K562 (cell line): ENCODE measurements at regions not wholly inside any gene's neighbourhood (a gene's known extent, or its start where the extent isn't known, plus 50 kb on each side); places are given as distances from the start of the nearest gene placed in this dataset.

Experiments
- ATAC-seq: fragments of 200-7000 bp; cut with Tn5 transposase; 3 replicates; pipeline ENCODE4 v1.9.1; 2020; ENCODE audit warnings: moderate library complexity
- BruUV-seq: library from RNA; stranded (reverse); fragments of 400-500 nt; replicated peaks from 2 replicates; lab custom pipeline; 2021; lab: Mats Ljungman, UMichigan
- CTCF ChIA-PET: fragments of 300-600 bp; formaldehyde crosslinking; extraction: SDS; loops from one replicate; lab custom pipeline; 2021; ENCODE audit warnings: low intra/inter-chr PET ratio; lab: Yijun Ruan, JAX
- POLR2A ChIA-PET: fragments of 300-600, 350-650 bp; sonication (Branson Sonifier 250); formaldehyde crosslinking; extraction: SDS; loops from one replicate; lab custom pipeline; 2021; ENCODE audit warnings: antibody characterized with exemption, inconsistent platforms; lab: Yijun Ruan, JAX
- DNase-seq, 4 experiments: peaks; one replicate each; pipeline versions ENCODE4 v3.0.0 to v3.0.0-alpha.2; 2011 to 2018; ENCODE audit warnings: low spot score in 3 of 4, mixed read lengths in 3 of 4; ENCODE audit errors: extremely low read depth in 1 of 4
- FAIRE-seq: peaks from 2 replicates; lab custom pipeline; 2011; peaks lifted over from hg19 to GRCh38; lab: Jason Lieb, UNC
- H2AFZ ChIP-seq: 2 replicates; pipeline ENCODE4 v1.6.0; 2011; ENCODE audit warnings: low read depth, low read length, control low read depth, inconsistent platforms
- H3K27ac ChIP-seq: fragments of 200-600 bp; 3 replicates; pipeline ENCODE4 v1.8.0; 2011; ENCODE audit warnings: low read depth, mild to moderate bottlenecking, control low read depth, inconsistent platforms, low read length, moderate library complexity, mixed read lengths; ENCODE audit errors: extremely low read depth
- H3K27me3 ChIP-seq, 2 experiments: fragments of 300-600 bp in 1 of 2; 2 replicates in 1 of 2; 3 replicates in 1 of 2; pipeline versions ENCODE4 v1.6.0 to v1.8.0; 2011; ENCODE audit warnings: inconsistent platforms in 2 of 2, low read length in 2 of 2, mild to moderate bottlenecking in 1 of 2, mixed read lengths in 1 of 2, moderate library complexity in 1 of 2; ENCODE audit not compliant: control insufficient read depth in 2 of 2, insufficient read depth in 2 of 2
- H3K36me3 ChIP-seq: fragments of 300-600 bp; 3 replicates; pipeline ENCODE4 v1.8.0; 2011; ENCODE audit warnings: mild to moderate bottlenecking, low read length, inconsistent platforms; ENCODE audit not compliant: control insufficient read depth, insufficient read depth
- H3K4me1 ChIP-seq, 2 experiments: fragments of 200-600 bp in 1 of 2; replicated peaks in 1 of 2; 2 replicates in 1 of 2; 3 replicates in 1 of 2; pipeline versions ENCODE4 v1.5.1 to v1.8.0; 2011; ENCODE audit warnings: inconsistent platforms in 2 of 2, low read length in 2 of 2, mild to moderate bottlenecking in 1 of 2, mixed read lengths in 1 of 2, moderate library complexity in 1 of 2; ENCODE audit not compliant: control insufficient read depth in 2 of 2, insufficient read depth in 2 of 2
- H3K4me2 ChIP-seq: 2 replicates; pipeline ENCODE4 v1.6.1; 2011; ENCODE audit warnings: low read length, control low read depth, inconsistent platforms, mixed read lengths; ENCODE audit not compliant: insufficient read depth
- H3K4me3 ChIP-seq: fragments of 200-600 bp; sonication (generic), shearing (Covaris generic); 2 replicates; pipeline ENCODE4 v1.5.1; 2016; ENCODE audit warnings: control low read depth, inconsistent platforms
- H3K79me2 ChIP-seq: fragments of 200-600 bp; 3 replicates; pipeline ENCODE4 v1.8.0; 2011; ENCODE audit warnings: low read length, inconsistent platforms; ENCODE audit not compliant: control insufficient read depth, insufficient read depth
- H3K9ac ChIP-seq, 2 experiments: 2 replicates each; pipeline versions ENCODE4 v1.6.0 to v1.6.1; 2011; ENCODE audit warnings: low read depth in 2 of 2, low read length in 2 of 2, control low read depth in 1 of 2, inconsistent platforms in 1 of 2, mild to moderate bottlenecking in 1 of 2, mixed read lengths in 1 of 2; ENCODE audit not compliant: insufficient read depth in 1 of 2
- H3K9me1 ChIP-seq: one replicate; pipeline ENCODE4 v1.6.0; 2011; ENCODE audit warnings: inconsistent platforms, mild to moderate bottlenecking, low read length, moderate library complexity; ENCODE audit not compliant: control insufficient read depth, insufficient read depth
- H3K9me3 ChIP-seq: replicated peaks from 2 replicates; pipeline ENCODE4 v1.5.1; 2011; ENCODE audit warnings: low read depth, low read length, inconsistent platforms; ENCODE audit not compliant: control insufficient read depth, insufficient read depth
- H4K20me1 ChIP-seq: replicated peaks from 2 replicates; pipeline ENCODE4 v1.6.1; 2011; ENCODE audit warnings: low read length, inconsistent platforms, mixed read lengths; ENCODE audit not compliant: control insufficient read depth, insufficient read depth
- CREB3L1 ChIP-seq: fragments of 450-650 bp; IDR thresholded peaks from 2 replicates; pipeline ENCODE4 v1.6.1; 2014; ENCODE audit warnings: low read depth, mild to moderate bottlenecking, moderate library complexity, borderline replicate concordance
- DMBX1 ChIP-seq: fragments of 250-450 bp; sonication (Bioruptor Pico); IDR thresholded peaks from 2 replicates; pipeline ENCODE4 v1.8.0; 2022; ENCODE audit warnings: inconsistent platforms, mild to moderate bottlenecking, moderate library complexity, borderline replicate concordance
- FOXO4 ChIP-seq: fragments of 450-650 bp; formaldehyde crosslinking; IDR thresholded peaks from 2 replicates; pipeline ENCODE4 v1.4.0; 2020; ENCODE audit warnings: mild to moderate bottlenecking, moderate library complexity
- HINFP ChIP-seq: fragments of 450-650 bp; conservative IDR thresholded peaks from 2 replicates; pipeline ENCODE4 v1.6.1; 2016; ENCODE audit warnings: missing genetic modification characterization, low read depth, mild to moderate bottlenecking, control low read depth, missing compliant biosample characterization
- MCM7 ChIP-seq, 2 experiments: fragments of 450-650 bp; IDR thresholded peaks; 2 replicates each; pipeline ENCODE4 v1.6.1; 2016 to 2018
- MLLT1 ChIP-seq, 2 experiments: fragments of 450-650 bp; IDR thresholded peaks; 2 replicates each; pipeline ENCODE4 v1.6.1; 2016
- TFAM ChIP-seq: fragments of 250-450 bp; sonication (Bioruptor Pico); conservative IDR thresholded peaks from 2 replicates; pipeline ENCODE4 v1.5.0; 2021; ENCODE audit warnings: mild to moderate bottlenecking, moderate library complexity
- TSHZ1 ChIP-seq: fragments of 250-450 bp; sonication (Bioruptor Pico); IDR thresholded peaks from 2 replicates; pipeline ENCODE4 v1.4.0; 2020; ENCODE audit warnings: mild to moderate bottlenecking, moderate library complexity
- ZBTB34 ChIP-seq: fragments of 250-450 bp; sonication (Bioruptor Pico); IDR thresholded peaks from 2 replicates; pipeline ENCODE4 v1.8.0; 2021; ENCODE audit warnings: mild to moderate bottlenecking, moderate library complexity
- WGBS: fragments of 100-300 bp; shearing (Covaris generic); methylation state at CpG from one replicate; pipeline ENCODE4 v1.1.6; 2016; ENCODE audit warnings: low coverage, mixed read lengths; ENCODE audit not compliant: insufficient coverage; ENCODE audit errors: missing lambda C conversion rate; 5-methylcytosine and 5-hydroxymethylcytosine counted together
- in situ Hi-C: fragments of 300-500 bp; cut with MboI; formaldehyde crosslinking; loops from 4 replicates; pipeline ENCODE4 v1.15.0; 2018; ENCODE audit warnings: inconsistent platforms, mixed read lengths
- intact Hi-C: fragments of 100-400 bp; cut with micrococcal nuclease; formaldehyde crosslinking; loops from 2 replicates; pipeline ENCODE4 v1.14.2; 2022

- TF ChIP-seq TFAM (CRISPR knock-in tag) = no peak
- TF ChIP-seq TSHZ1 (CRISPR knock-in tag) = no peak
- TF ChIP-seq FOXO4 (CRISPR knock-in tag) = no peak
Observed at GRCh38 chr5:165956854-165957253, 2334.6 kb upstream of the WWC1 start (continued).

- H3K4me2 ChIP-seq = no peak overlapping the region
- no peaks in the 10 kb centered on the region for H3K9me1 ChIP-seq
- 0% methylated on average over 2 of the region's 2 CpGs for WGBS
- no peaks in the 10 kb centered on the region for H3K9me3 ChIP-seq
- DNase-seq (no peak), FAIRE-seq (no peak), ATAC-seq (no peak)
- no peak overlapping the region for H3K27ac ChIP-seq
- no peaks in the 10 kb centered on the region for H3K36me3 ChIP-seq
- no peak overlapping the region for H2AFZ ChIP-seq
- no TSS peak for BruUV-seq
- no peaks in the 10 kb centered on the region for H4K20me1 ChIP-seq
- in situ Hi-C loops (no loop called here), intact Hi-C loops (no loop called here)
- H3K79me2 ChIP-seq = no peaks in the 10 kb centered on the region
- ChIA-PET CTCF (no interaction called here), POLR2A (no interaction called here)
- H3K9ac ChIP-seq = no peak overlapping the region
- no peaks in the 10 kb centered on the region for H3K27me3 ChIP-seq
- H3K4me1 ChIP-seq = no peaks in the 10 kb centered on the region
- no peak overlapping the region for H3K4me3 ChIP-seq
- TF ChIP-seq ZBTB34 (CRISPR knock-in tag) = no peak
- TF ChIP-seq CREB3L1 = no peak
- no peak for TF ChIP-seq MCM7 (IDR thresholded peaks at IDR 0.05)
- no peak for TF ChIP-seq HINFP (tag)
- TF ChIP-seq MLLT1 (IDR thresholded peaks at IDR 0.05) = no peak
- no peak for TF ChIP-seq DMBX1 (CRISPR knock-in tag)
Observed at GRCh38 chr5:165981671-165982070, 2309.8 kb upstream of the WWC1 start.
